NCI-H82 (cell line): ENCODE measurements at regions not wholly inside any gene's neighbourhood (a gene's known extent, or its start where the extent isn't known, plus 50 kb on each side); places are given as distances from the start of the nearest gene placed in this dataset.
"Not testable (repeated sequence)": the region's sequence is repeated elsewhere in the genome, so short reads cannot be mapped to it uniquely, and the experiment has no call there.

Source experiments
- DNase-seq: peaks from one replicate; lab custom pipeline; 2025; lab: John Stamatoyannopoulos, UW

- DNase-seq = not testable (repeated sequence)
Measured at GRCh38 chr1:147348592-147348991, 106.1 kb downstream of the CHD1L start.

- no peak for DNase-seq
Measured at GRCh38 chr1:147349533-147349932, 107.0 kb downstream of the CHD1L start.

- DNase-seq = no peak
Measured at GRCh38 chr1:147351140-147351835, 108.8 kb downstream of the CHD1L start.

GRCh38 chr1:147377263-147378246, 135.1 kb downstream of the CHD1L start:
- no peak for DNase-seq

GRCh38 chr1:147379889-147380288, 137.4 kb downstream of the CHD1L start:
- DNase-seq = no peak

- DNase-seq = no peak
Measured at GRCh38 chr1:147384804-147385203, 142.3 kb downstream of the CHD1L start.

GRCh38 chr1:147388969-147389368, 146.5 kb downstream of the CHD1L start:
- DNase-seq = no peak

- DNase-seq = peak; percentile 70
Measured at GRCh38 chr1:147389532-147390184, 147.2 kb downstream of the CHD1L start.

GRCh38 chr1:147390185-147390542, 147.7 kb downstream of the CHD1L start:
- no peak for DNase-seq

GRCh38 chr1:147391114-147391513, 148.6 kb downstream of the CHD1L start:
- no peak for DNase-seq

- not testable (repeated sequence) for DNase-seq
Measured at GRCh38 chr1:147402326-147403045, 138.8 kb upstream of the BCL9 start.

- DNase-seq = not testable (repeated sequence)
Measured at GRCh38 chr1:147404344-147404743, 137.0 kb upstream of the BCL9 start.

- DNase-seq = no peak
Measured at GRCh38 chr1:147409886-147410285, 131.4 kb upstream of the BCL9 start.

- peak; percentile 62 for DNase-seq
Measured at GRCh38 chr1:147413110-147413605, 128.1 kb upstream of the BCL9 start.

- no peak for DNase-seq
Measured at GRCh38 chr1:147414505-147415163, 126.7 kb upstream of the BCL9 start.

- no peak for DNase-seq
Measured at GRCh38 chr1:147417024-147417423, 124.3 kb upstream of the BCL9 start.

GRCh38 chr1:147423100-147423827, 118.0 kb upstream of the BCL9 start:
- peak; percentile 31 for DNase-seq

- no peak for DNase-seq
Measured at GRCh38 chr1:147434921-147435320, 106.4 kb upstream of the BCL9 start.

- no peak for DNase-seq
Measured at GRCh38 chr1:147444381-147444780, 96.9 kb upstream of the BCL9 start.

GRCh38 chr1:147451628-147452027, 89.7 kb upstream of the BCL9 start:
- no peak for DNase-seq
